ENCODE measurements at regions not wholly inside any gene's neighbourhood (a gene's known extent, or its start where the extent isn't known, plus 50 kb on each side); places are given as distances from the start of the nearest gene placed in this dataset.
"Not testable (repeated sequence)": the region's sequence is repeated elsewhere in the genome, so short reads cannot be mapped to it uniquely, and the experiment has no call there.

GRCh38 chr2:83827618-83828017 is 631.5 kb downstream of the SUCLG1 start:
- intact Hi-C loops (cut with DNase I): no loop called here
- H3K4me1 ChIP-seq (ENCODE audit: control insufficient read depth, insufficient read depth, low read length): no peaks in the 10 kb centered on the region
- ATAC-seq: no peak
- H3K4me3 ChIP-seq (ENCODE audit: low read length): no peak overlapping the region
- H3K9me3 ChIP-seq (ENCODE audit: control insufficient read depth, low read length): no peaks in the 10 kb centered on the region
- no peak for DNase-seq
- WGBS: 89% methylated on average over 2 of the region's 2 CpGs
- H3K27ac ChIP-seq (ENCODE audit: low read length): no peak overlapping the region
- no peaks in the 10 kb centered on the region for H3K27me3 ChIP-seq (ENCODE audit: control insufficient read depth, insufficient read depth)

- intact Hi-C loops (cut with DNase I): no loop called here
- ATAC-seq (no peak), DNase-seq (no peak)
- Histone ChIP-seq H3K9me3 (ENCODE audit: control insufficient read depth, low read length) (no peaks in the 10 kb centered on the region), H3K4me1 (ENCODE audit: control insufficient read depth, insufficient read depth, low read length) (no peaks in the 10 kb centered on the region), H3K27ac (ENCODE audit: low read length) (no peak overlapping the region), H3K27me3 (ENCODE audit: control insufficient read depth, insufficient read depth) (no peaks in the 10 kb centered on the region), H3K4me3 (ENCODE audit: low read length) (no peak overlapping the region)
- WGBS: 79% methylated on average over 5 of the region's 5 CpGs
These were observed 632.5 kb downstream of the SUCLG1 start for GRCh38 chr2:83826577-83826976.

- Histone ChIP-seq H3K4me3 (ENCODE audit: low read length) (no peak overlapping the region), H3K9me3 (ENCODE audit: control insufficient read depth, low read length) (no peaks in the 10 kb centered on the region), H3K4me1 (ENCODE audit: control insufficient read depth, insufficient read depth, low read length) (no peaks in the 10 kb centered on the region), H3K27ac (ENCODE audit: low read length) (no peak overlapping the region), H3K27me3 (ENCODE audit: control insufficient read depth, insufficient read depth) (no peaks in the 10 kb centered on the region)
- 90% methylated on average over 2 of the region's 2 CpGs for WGBS
- DNase-seq (no peak), ATAC-seq (no peak)
- intact Hi-C loops (cut with DNase I): no loop called here
These were observed 635.9 kb downstream of the SUCLG1 start for GRCh38 chr2:83823229-83823628.

GRCh38 chr2:83817511-83817910 is 641.6 kb downstream of the SUCLG1 start:
- H3K4me3 ChIP-seq (ENCODE audit: low read length): no peak overlapping the region
- no peaks in the 10 kb centered on the region for H3K9me3 ChIP-seq (ENCODE audit: control insufficient read depth, low read length)
- no peak overlapping the region for H3K27ac ChIP-seq (ENCODE audit: low read length)
- ATAC-seq (no peak), DNase-seq (no peak)
- H3K27me3 ChIP-seq (ENCODE audit: control insufficient read depth, insufficient read depth): no peaks in the 10 kb centered on the region
- intact Hi-C loops (cut with DNase I): no loop called here
- no peaks in the 10 kb centered on the region for H3K4me1 ChIP-seq (ENCODE audit: control insufficient read depth, insufficient read depth, low read length)
- WGBS: 38% methylated on average over 3 of the region's 3 CpGs

- Histone ChIP-seq H3K27ac (ENCODE audit: low read length) (no peak overlapping the region), H3K27me3 (ENCODE audit: control insufficient read depth, insufficient read depth) (no peaks in the 10 kb centered on the region), H3K4me1 (ENCODE audit: control insufficient read depth, insufficient read depth, low read length) (no peaks in the 10 kb centered on the region), H3K9me3 (ENCODE audit: control insufficient read depth, low read length) (no peaks in the 10 kb centered on the region), H3K4me3 (ENCODE audit: low read length) (no peak overlapping the region)
- DNase-seq: no peak
- WGBS: 89% methylated on average over 1 of the region's 1 CpG
- intact Hi-C loops (cut with DNase I): no loop called here
- no peak for ATAC-seq
These were observed 650.2 kb downstream of the SUCLG1 start for GRCh38 chr2:83808878-83809277.

- no peak overlapping the region for H3K4me3 ChIP-seq (ENCODE audit: low read length)
- 93% methylated on average over 10 of the region's 10 CpGs for WGBS
- no peak overlapping the region for H3K27ac ChIP-seq (ENCODE audit: low read length)
- no peaks in the 10 kb centered on the region for H3K27me3 ChIP-seq (ENCODE audit: control insufficient read depth, insufficient read depth)
- H3K9me3 ChIP-seq (ENCODE audit: control insufficient read depth, low read length): no peaks in the 10 kb centered on the region
- H3K4me1 ChIP-seq (ENCODE audit: control insufficient read depth, insufficient read depth, low read length): no peaks in the 10 kb centered on the region
- no peak for ATAC-seq
- DNase-seq: no peak
- intact Hi-C loops (cut with DNase I): no loop called here
These were observed 656.5 kb downstream of the SUCLG1 start for GRCh38 chr2:83802604-83803003.

- DNase-seq (no peak), ATAC-seq (no peak)
- Histone ChIP-seq H3K9me3 (ENCODE audit: control insufficient read depth, low read length) (no peaks in the 10 kb centered on the region), H3K4me3 (ENCODE audit: low read length) (no peak overlapping the region), H3K4me1 (ENCODE audit: control insufficient read depth, insufficient read depth, low read length) (no peaks in the 10 kb centered on the region), H3K27me3 (ENCODE audit: control insufficient read depth, insufficient read depth) (no peaks in the 10 kb centered on the region), H3K27ac (ENCODE audit: low read length) (no peak overlapping the region)
- intact Hi-C loops (cut with DNase I): no loop called here
- 88% methylated on average over 3 of the region's 3 CpGs for WGBS
These were observed 663.3 kb downstream of the SUCLG1 start for GRCh38 chr2:83795777-83796176.

GRCh38 chr2:83790467-83790866 is 668.6 kb downstream of the SUCLG1 start:
- DNase-seq; H3K27ac ChIP-seq (ENCODE audit: low read length); H3K27me3 ChIP-seq (ENCODE audit: control insufficient read depth, insufficient read depth); H3K4me1 ChIP-seq (ENCODE audit: control insufficient read depth, insufficient read depth, low read length); intact Hi-C loops (cut with DNase I); H3K9me3 ChIP-seq (ENCODE audit: control insufficient read depth, low read length); H3K4me3 ChIP-seq (ENCODE audit: low read length); ATAC-seq: not testable (repeated sequence)
- WGBS: 84% methylated on average over 6 of the region's 6 CpGs

GRCh38 chr2:83789674-83790073 is 669.4 kb downstream of the SUCLG1 start:
- H3K4me3 ChIP-seq (ENCODE audit: low read length); intact Hi-C loops (cut with DNase I); H3K27me3 ChIP-seq (ENCODE audit: control insufficient read depth, insufficient read depth); H3K4me1 ChIP-seq (ENCODE audit: control insufficient read depth, insufficient read depth, low read length); ATAC-seq; H3K27ac ChIP-seq (ENCODE audit: low read length); H3K9me3 ChIP-seq (ENCODE audit: control insufficient read depth, low read length); DNase-seq: not testable (repeated sequence)
- 89% methylated on average over 1 of the region's 2 CpGs for WGBS

GRCh38 chr2:83788938-83789566 is 670.0 kb downstream of the SUCLG1 start:
- ATAC-seq; H3K27ac ChIP-seq (ENCODE audit: low read length); H3K4me3 ChIP-seq (ENCODE audit: low read length); H3K9me3 ChIP-seq (ENCODE audit: control insufficient read depth, low read length); H3K4me1 ChIP-seq (ENCODE audit: control insufficient read depth, insufficient read depth, low read length); DNase-seq; intact Hi-C loops (cut with DNase I); H3K27me3 ChIP-seq (ENCODE audit: control insufficient read depth, insufficient read depth): not testable (repeated sequence)
- WGBS: 80% methylated on average over 9 of the region's 9 CpGs

GRCh38 chr2:83787189-83787588 is 671.9 kb downstream of the SUCLG1 start:
- H3K4me1 ChIP-seq (ENCODE audit: control insufficient read depth, insufficient read depth, low read length): no peaks in the 10 kb centered on the region
- ATAC-seq: no peak
- no peak overlapping the region for H3K4me3 ChIP-seq (ENCODE audit: low read length)
- intact Hi-C loops (cut with DNase I): no loop called here
- WGBS: 78% methylated on average over 1 of the region's 1 CpG
- no peak overlapping the region for H3K27ac ChIP-seq (ENCODE audit: low read length)
- no peak for DNase-seq
- H3K9me3 ChIP-seq (ENCODE audit: control insufficient read depth, low read length): no peaks in the 10 kb centered on the region
- H3K27me3 ChIP-seq (ENCODE audit: control insufficient read depth, insufficient read depth): no peaks in the 10 kb centered on the region

- ATAC-seq (no peak), DNase-seq (no peak)
- intact Hi-C loops (cut with DNase I): no loop called here
- Histone ChIP-seq H3K27ac (ENCODE audit: low read length) (no peak overlapping the region), H3K4me1 (ENCODE audit: control insufficient read depth, insufficient read depth, low read length) (no peaks in the 10 kb centered on the region), H3K4me3 (ENCODE audit: low read length) (no peak overlapping the region), H3K9me3 (ENCODE audit: control insufficient read depth, low read length) (no peaks in the 10 kb centered on the region), H3K27me3 (ENCODE audit: control insufficient read depth, insufficient read depth) (no peaks in the 10 kb centered on the region)
- 67% methylated on average over 4 of the region's 4 CpGs for WGBS
These were observed 672.9 kb downstream of the SUCLG1 start for GRCh38 chr2:83786140-83786539.
